PC-3 (cell line): ENCODE measurements at regions not wholly inside any gene's neighbourhood (a gene's known extent, or its start where the extent isn't known, plus 50 kb on each side); places are given as distances from the start of the nearest gene placed in this dataset.

ENCODE experiments used
- ATAC-seq: fragments of 200-7000 bp; cut with Tn5 transposase; 2 replicates; pipeline ENCODE4 v1.9.1; 2020; ENCODE audit warnings: mild to moderate bottlenecking, moderate library complexity
- BruUV-seq: library from RNA; stranded (reverse); fragments of 400-500 nt; replicated peaks from 2 replicates; lab custom pipeline; 2021; lab: Mats Ljungman, UMichigan
- CTCF ChIA-PET: fragments of 300-600 bp; sonication (Branson Sonifier 250); formaldehyde crosslinking; loops from one replicate; lab custom pipeline; 2022; ENCODE audit warnings: antibody characterized with exemption; lab: Charles Lee
- POLR2A ChIA-PET: fragments of 300-600 bp; sonication (Branson Sonifier 250); formaldehyde crosslinking; loops from one replicate; lab custom pipeline; 2022; ENCODE audit warnings: antibody characterized with exemption; ENCODE audit not compliant: unreplicated experiment; lab: Charles Lee
- DNase-seq: peaks from one replicate; pipeline ENCODE4 v3.0.0-alpha.2; 2015
- H2AFZ ChIP-seq: fragments of 300-600 bp; sonication (generic); 2 replicates; pipeline ENCODE4 v1.6.0; 2016; ENCODE audit warnings: antibody characterized with exemption, low read length
- H3F3A ChIP-seq: fragments of 300-600 bp; sonication (generic); one replicate; pipeline ENCODE4 v1.6.0; 2017; ENCODE audit warnings: antibody characterized with exemption, low read length, control low read depth, mild to moderate bottlenecking; ENCODE audit not compliant: unreplicated experiment
- H3K27ac ChIP-seq: fragments of 300-600 bp; sonication (generic); 2 replicates; pipeline ENCODE4 v1.5.1; 2016; ENCODE audit warnings: mild to moderate bottlenecking, low read length
- H3K27me3 ChIP-seq: fragments of 300-600 bp; sonication (generic); 2 replicates; pipeline ENCODE4 v1.6.1; 2016; ENCODE audit warnings: low read length, mixed read lengths
- H3K36me3 ChIP-seq: fragments of 300-600 bp; sonication (generic); 2 replicates; pipeline ENCODE4 v1.6.1; 2016; ENCODE audit warnings: low read depth, mixed run types, low read length, mixed read lengths
- H3K4me1 ChIP-seq: fragments of 300-600 bp; sonication (generic); 2 replicates; pipeline ENCODE4 v1.5.1; 2016; ENCODE audit warnings: low read length; ENCODE audit not compliant: insufficient read depth
- H3K4me2 ChIP-seq: fragments of 300-600 bp; sonication (generic); 2 replicates; pipeline ENCODE4 v1.6.0; 2016; ENCODE audit warnings: low read length
- H3K4me3 ChIP-seq: fragments of 300-600 bp; sonication (generic); 2 replicates; pipeline ENCODE4 v1.5.1; 2016; ENCODE audit warnings: mild to moderate bottlenecking, low read length, mixed read lengths
- H3K79me2 ChIP-seq: fragments of 300-600 bp; sonication (generic); 2 replicates; pipeline ENCODE4 v1.6.1; 2017; ENCODE audit warnings: low read length, mixed read lengths
- H3K9ac ChIP-seq: fragments of 300-600 bp; sonication (generic); 2 replicates; pipeline ENCODE4 v1.6.0; 2016; ENCODE audit warnings: mild to moderate bottlenecking, low read length
- H3K9me2 ChIP-seq: fragments of 300-600 bp; sonication (generic); replicated peaks from 2 replicates; pipeline ENCODE4 v1.6.1; 2016; ENCODE audit warnings: mixed run types, low read length, mixed read lengths
- H3K9me3 ChIP-seq: fragments of 300-600 bp; sonication (generic); 2 replicates; pipeline ENCODE4 v1.6.1; 2016; ENCODE audit warnings: low read length, mixed read lengths
- H4K20me1 ChIP-seq: fragments of 300-600 bp; sonication (generic); 2 replicates; pipeline ENCODE4 v1.6.1; 2016; ENCODE audit warnings: low read length, mixed read lengths
- CTCF ChIP-seq: fragments of 300-600 bp; sonication (generic); conservative IDR thresholded peaks from 2 replicates; pipeline ENCODE4 v1.5.1; 2017; ENCODE audit warnings: antibody characterized with exemption, low read depth, mild to moderate bottlenecking, low read length
- EZH2 ChIP-seq: fragments of 300-600 bp; sonication (generic); IDR thresholded peaks from one replicate; pipeline ENCODE4 v1.6.1; 2017; ENCODE audit warnings: antibody characterized with exemption, mild to moderate bottlenecking, low read length; ENCODE audit not compliant: unreplicated experiment
- EZH2phosphoT487 ChIP-seq: fragments of 300-600 bp; sonication (generic); IDR thresholded peaks from 2 replicates; pipeline ENCODE4 v1.6.1; 2018; ENCODE audit warnings: mild to moderate bottlenecking, antibody characterized with exemption, low read length, borderline replicate concordance
- intact Hi-C: fragments of 100-400 bp; cut with micrococcal nuclease; formaldehyde crosslinking; loops from 2 replicates; pipeline ENCODE4 v1.9.0; 2023

DNA sequence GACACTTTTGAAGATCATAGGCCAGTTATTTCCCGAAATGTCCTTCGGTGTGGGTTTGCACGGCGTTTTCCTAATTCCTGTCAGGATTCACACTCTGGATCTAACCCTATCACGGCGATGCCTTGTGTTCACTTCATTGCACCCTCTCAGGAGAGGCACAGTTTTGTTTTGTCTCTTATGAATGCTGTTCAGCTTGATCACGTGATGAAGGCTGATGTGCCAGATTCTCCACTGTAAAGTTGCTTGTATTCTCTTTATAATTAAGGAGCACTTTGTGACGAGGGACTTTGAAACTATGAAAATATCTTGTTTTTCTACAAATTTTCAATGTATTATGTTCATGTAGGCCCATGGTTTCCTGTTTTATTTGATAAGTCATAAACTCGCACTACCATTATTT is 568.1 kb downstream of the ACTR3B start:
- Histone ChIP-seq H3K9ac (no peak overlapping the region), H4K20me1 (no peaks in the 10 kb centered on the region), H2AFZ (no peak overlapping the region), H3K9me3 (no peaks in the 10 kb centered on the region), H3K27me3 (no peaks in the 10 kb centered on the region), H3K79me2 (no peaks in the 10 kb centered on the region), H3K4me2 (no peak overlapping the region), H3K36me3 (no peaks in the 10 kb centered on the region), H3K4me3 (no peak overlapping the region), H3K4me1 (no peaks in the 10 kb centered on the region), H3K27ac (no peak overlapping the region), H3K9me2 (no peaks in the 10 kb centered on the region), H3F3A (no peaks in the 10 kb centered on the region)
- no peak for ATAC-seq
- no TSS peak for BruUV-seq
- ChIA-PET POLR2A (no interaction called here), CTCF (no interaction called here)
- no peak for TF ChIP-seq EZH2phosphoT487
- no peak for TF ChIP-seq CTCF
- no peak for TF ChIP-seq EZH2
- intact Hi-C loops, result no loop called here
- no peak for DNase-seq

- Histone ChIP-seq H3K4me1 (no peaks in the 10 kb centered on the region), H3K4me3 (no peak overlapping the region), H3K36me3 (no peaks in the 10 kb centered on the region), H3K9me2 (no peaks in the 10 kb centered on the region), H3K27ac (no peak overlapping the region), H3K9ac (no peak overlapping the region), H3K4me2 (no peak overlapping the region), H3F3A (no peaks in the 10 kb centered on the region), H2AFZ (no peak overlapping the region), H4K20me1 (no peaks in the 10 kb centered on the region), H3K27me3 (no peaks in the 10 kb centered on the region), H3K9me3 (no peaks in the 10 kb centered on the region), H3K79me2 (no peaks in the 10 kb centered on the region)
- intact Hi-C loops, result no loop called here
- ATAC-seq, result no peak
- no peak for DNase-seq
- no TSS peak for BruUV-seq
- no peak for TF ChIP-seq EZH2phosphoT487
- TF ChIP-seq EZH2, result no peak
- TF ChIP-seq CTCF, result no peak
- POLR2A ChIA-PET, result no interaction called here
- CTCF ChIA-PET, result no interaction called here
Measured at GRCh38 chr7:153331427-153331826, 571.9 kb downstream of the ACTR3B start.

GRCh38 chr7:153354071-153354470 is 594.5 kb downstream of the ACTR3B start:
- H3F3A ChIP-seq, result no peaks in the 10 kb centered on the region
- H4K20me1 ChIP-seq, result no peaks in the 10 kb centered on the region
- no peaks in the 10 kb centered on the region for H3K36me3 ChIP-seq
- ChIA-PET CTCF (no interaction called here), POLR2A (no interaction called here)
- no peak overlapping the region for H3K4me3 ChIP-seq
- no peak overlapping the region for H3K4me2 ChIP-seq
- intact Hi-C loops, result no loop called here
- ATAC-seq, result no peak
- no peaks in the 10 kb centered on the region for H3K4me1 ChIP-seq
- no peak overlapping the region for H3K9ac ChIP-seq
- H3K27me3 ChIP-seq, result no peaks in the 10 kb centered on the region
- H3K27ac ChIP-seq, result no peak overlapping the region
- H3K9me2 ChIP-seq, result no peaks in the 10 kb centered on the region
- TF ChIP-seq EZH2phosphoT487 (no peak), EZH2 (no peak), CTCF (no peak)
- no peaks in the 10 kb centered on the region for H3K79me2 ChIP-seq
- DNase-seq, result no peak
- H3K9me3 ChIP-seq, result no peaks in the 10 kb centered on the region; the same call in 1 of the 2 replicates
- no peak overlapping the region for H2AFZ ChIP-seq
- BruUV-seq, result no TSS peak
